ENCODE measurements at regions not wholly inside any gene's neighbourhood (a gene's known extent, or its start where the extent isn't known, plus 50 kb on each side); places are given as distances from the start of the nearest gene placed in this dataset.
"Not testable (repeated sequence)": the region's sequence is repeated elsewhere in the genome, so short reads cannot be mapped to it uniquely, and the experiment has no call there.

GRCh38 chr18:3328532-3328931, 66.6 kb downstream of the MYL12B start:
- no peak for DNase-seq

DNA sequence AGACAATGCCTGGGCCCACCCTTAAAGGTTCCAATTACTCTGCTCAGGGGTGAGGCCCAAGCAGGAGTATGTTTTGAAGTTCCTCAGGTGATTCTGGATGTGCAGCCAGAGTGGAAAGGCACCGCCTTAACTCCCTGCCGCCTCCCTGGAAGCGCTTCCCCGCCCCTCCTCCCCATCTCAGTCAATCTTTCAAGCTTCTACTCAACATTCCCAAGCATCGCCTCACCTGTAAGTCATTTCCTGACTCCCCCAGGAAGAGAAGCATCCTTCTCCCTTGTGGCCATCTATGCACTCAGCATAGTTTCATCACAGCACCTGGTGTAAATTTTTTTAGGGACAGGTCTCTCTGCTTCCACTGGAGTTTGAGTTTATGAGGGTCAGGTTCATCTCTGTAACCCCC, 67.5 kb downstream of the MYL12B start:
- DNase-seq: no peak

- DNase-seq: no peak
These were observed 67.9 kb downstream of the MYL12B start for GRCh38 chr18:3329872-3330271.

DNA sequence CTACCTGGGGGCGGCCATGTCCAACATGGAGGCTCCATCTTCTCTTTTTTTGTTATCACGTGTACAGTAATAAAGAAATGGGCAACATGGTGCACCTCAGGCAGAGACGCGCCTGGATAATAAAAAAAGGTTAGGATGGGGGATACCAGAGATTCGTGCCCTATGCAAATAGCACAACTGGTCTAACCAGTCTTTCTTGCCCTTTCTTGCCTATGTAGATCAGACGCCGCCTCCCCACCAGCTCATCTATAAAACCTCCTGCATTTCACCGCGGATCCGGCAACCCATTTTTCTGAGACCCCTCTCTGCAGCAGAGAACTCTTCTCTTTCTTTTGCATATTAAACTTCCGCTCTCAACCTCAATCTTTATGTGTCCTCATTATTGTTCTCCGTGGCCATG, 68.7 kb downstream of the MYL12B start:
- no peak for DNase-seq

- no peak for DNase-seq
These were observed 70.4 kb downstream of the MYL12B start for GRCh38 chr18:3332376-3332775.

- no peak for DNase-seq
These were observed 71.3 kb downstream of the MYL12B start for GRCh38 chr18:3333056-3333720.

DNA sequence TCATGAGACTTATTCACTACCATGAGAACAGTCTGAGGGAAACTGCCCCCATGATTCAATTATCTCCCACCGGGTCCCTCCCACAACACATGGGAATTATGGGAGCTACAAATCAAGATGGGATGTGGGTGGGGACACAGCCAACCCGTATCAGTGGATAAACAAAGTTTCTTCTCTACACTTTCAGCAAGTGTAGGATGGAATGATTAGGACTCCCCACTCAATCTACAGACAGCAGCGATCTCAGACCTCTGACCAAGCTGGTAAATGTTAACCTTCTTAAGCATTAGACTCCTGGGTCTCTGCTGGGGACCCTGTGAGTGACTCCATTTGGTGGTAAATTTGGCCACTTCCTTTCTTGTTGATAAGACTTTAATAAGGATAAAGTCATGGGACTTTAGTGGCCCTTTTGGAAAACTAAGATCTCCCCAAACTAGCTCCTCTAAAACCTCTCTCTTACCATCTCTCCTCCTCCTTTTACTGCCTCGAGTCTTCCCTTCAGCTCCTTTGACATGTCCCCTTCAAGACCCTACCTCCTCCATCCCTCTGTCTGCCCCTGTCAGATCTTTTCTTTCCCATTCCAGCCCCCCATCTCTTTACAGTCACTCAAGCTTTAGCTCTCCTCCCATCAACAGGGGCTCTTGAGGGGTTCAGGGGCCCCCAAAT, 71.9 kb downstream of the MYL12B start:
- no peak for DNase-seq

DNA sequence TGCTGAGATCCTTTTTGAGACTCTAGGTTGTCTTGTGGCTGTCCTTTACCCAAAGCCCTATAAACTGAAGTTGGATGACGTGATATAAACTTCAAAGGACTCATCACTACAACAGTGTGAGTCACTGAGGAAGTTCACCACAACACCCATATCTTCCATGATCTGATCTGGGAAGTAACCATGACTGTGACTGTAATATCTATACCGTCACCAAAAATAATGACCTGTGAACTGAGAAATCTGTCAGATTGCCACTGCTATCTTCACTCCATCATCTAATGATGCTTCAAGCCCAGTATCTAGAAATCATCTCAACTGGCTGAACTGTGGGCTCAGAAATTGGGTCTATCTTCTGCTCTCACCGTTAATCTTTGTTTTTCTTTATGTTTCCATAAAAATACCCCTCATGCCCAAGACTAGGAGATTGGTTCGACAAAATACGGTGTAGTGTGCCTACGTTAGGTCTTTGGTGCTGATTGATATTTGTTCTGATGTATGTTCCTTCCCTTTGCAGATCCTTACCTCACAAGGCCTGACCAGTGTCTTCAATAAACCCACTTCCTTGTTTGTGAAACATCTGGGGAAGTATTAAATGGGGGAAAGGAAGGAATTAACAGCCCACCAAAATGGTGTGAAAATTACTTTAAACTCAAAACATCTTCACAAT, 78.2 kb downstream of the MYL12B start:
- no peak for DNase-seq

DNA sequence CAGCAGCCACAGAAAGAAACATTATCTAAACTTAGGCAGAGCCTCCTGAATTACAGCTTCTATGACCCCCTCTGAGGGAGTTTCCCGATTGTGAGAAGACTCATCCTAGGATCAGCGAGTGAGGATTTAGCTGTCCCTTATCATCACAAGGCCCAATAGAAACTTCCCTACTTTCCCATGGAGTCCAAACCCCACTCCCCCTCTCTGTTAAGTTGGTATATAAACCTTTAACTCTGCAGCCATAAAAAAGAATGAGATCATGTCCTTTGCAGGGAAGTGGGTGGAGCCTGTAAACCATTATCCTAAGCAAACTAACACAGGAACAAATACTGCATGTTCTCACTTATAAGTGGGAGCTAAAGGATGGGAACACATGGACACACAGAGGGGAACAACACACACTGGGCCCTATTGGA, 78.8 kb downstream of the MYL12B start:
- DNase-seq: no peak

GRCh38 chr18:3342628-3343027, 80.7 kb downstream of the MYL12B start:
- DNase-seq: no peak

- DNase-seq: peak; percentile 40
These were observed 83.5 kb downstream of the MYL12B start for GRCh38 chr18:3345452-3345851.

- peak; percentile 42 for DNase-seq
These were observed 84.0 kb downstream of the MYL12B start for GRCh38 chr18:3345885-3346284.

DNA sequence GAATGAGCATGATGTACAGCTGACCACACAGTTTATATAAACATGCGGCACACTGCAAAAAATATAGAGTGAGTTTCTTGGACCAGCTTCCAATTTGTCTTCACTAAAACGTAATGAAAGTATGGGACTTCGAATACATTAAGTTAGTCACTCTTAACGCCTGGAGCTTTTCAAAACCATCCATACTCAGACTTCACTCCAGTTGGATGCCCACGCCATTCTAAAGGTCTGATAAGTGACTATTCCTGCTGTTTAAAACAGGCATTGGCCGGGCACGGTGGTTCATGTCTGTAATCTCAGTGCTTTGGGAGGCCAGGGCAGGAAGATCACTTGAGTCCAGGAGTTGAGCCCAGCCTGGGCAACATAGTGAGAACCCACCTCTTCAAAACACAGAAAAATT, 84.6 kb downstream of the MYL12B start:
- no peak for DNase-seq

DNA sequence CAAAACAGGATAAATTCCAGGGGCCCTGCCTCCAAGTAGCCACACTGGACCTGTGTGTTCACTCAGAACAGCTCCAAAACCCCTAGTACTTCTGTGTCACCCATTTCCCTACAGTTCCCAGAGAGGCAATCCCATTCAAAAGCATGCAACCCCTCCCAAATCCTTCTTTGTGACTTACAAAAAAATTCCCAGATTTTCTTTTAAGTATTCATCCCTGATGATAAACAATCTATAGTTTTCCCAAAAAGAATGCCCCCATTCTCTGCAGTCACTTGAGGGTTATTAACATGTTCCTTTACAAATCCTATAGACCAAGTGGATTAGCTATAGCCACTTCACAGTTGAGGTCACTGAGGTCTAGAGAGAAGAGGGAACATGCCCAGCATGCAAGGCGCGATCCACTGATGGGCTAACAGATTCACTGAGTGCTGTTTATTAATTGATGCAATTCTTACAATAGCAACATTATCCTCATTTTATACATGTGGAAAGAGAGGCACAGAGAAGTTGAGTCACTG, 85.4 kb downstream of the MYL12B start:
- no peak for DNase-seq

DNA sequence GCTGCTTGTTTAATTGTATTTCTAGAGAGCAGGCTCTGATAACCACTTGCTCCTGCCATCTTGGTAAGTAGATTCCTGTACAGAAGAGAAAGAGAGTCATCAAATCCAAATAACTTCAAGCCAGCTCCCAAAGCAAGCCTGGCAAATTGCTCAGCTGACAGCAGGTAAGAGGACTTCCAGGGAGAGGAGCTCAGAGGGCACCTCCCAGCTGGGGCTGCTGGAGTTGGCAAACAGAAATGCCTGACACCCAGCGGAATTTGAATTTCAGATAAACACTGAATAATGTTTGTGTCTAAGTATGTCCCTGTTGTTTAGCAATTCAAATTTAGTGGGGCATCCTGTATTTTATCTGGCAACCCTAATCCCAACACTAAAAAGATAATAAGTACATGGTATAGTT, 86.2 kb downstream of the MYL12B start:
- no peak for DNase-seq

- not testable (repeated sequence) for DNase-seq
These were observed 87.3 kb downstream of the MYL12B start for GRCh38 chr18:3349046-3349841.

- DNase-seq: no peak
These were observed 88.1 kb downstream of the MYL12B start for GRCh38 chr18:3350021-3350420.

GRCh38 chr18:3350566-3351527, 88.9 kb downstream of the MYL12B start:
- DNase-seq: no peak

GRCh38 chr18:3354506-3354905, 92.6 kb downstream of the MYL12B start:
- DNase-seq: no peak

DNA sequence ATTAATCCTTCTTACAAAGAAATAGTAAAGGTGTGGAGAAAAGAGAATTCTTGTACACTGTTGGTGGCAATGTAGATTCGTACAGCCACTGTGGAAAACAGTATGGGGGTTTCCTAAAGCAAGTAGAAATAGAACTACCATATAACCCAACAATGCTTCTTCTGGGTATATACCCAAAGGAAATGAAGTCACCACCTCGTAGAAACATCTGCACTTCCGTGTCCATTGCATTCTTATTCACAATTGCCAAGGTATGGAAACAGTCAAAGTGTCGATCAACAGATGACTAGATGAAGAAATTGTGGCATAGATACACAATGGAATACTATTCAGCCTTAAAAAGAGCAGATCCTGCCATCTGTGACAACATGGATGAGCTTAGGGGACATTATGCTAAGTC, 93.4 kb upstream of the TGIF1 start:
- DNase-seq: no peak

GRCh38 chr18:3357516-3357915, 92.5 kb upstream of the TGIF1 start:
- DNase-seq: no peak

- DNase-seq: peak; percentile 23
These were observed 91.7 kb upstream of the TGIF1 start for GRCh38 chr18:3358310-3358709.
